ENCODE measurements at regions not wholly inside any gene's neighbourhood (a gene's known extent, or its start where the extent isn't known, plus 50 kb on each side); places are given as distances from the start of the nearest gene placed in this dataset.
"Not testable (repeated sequence)": the region's sequence is repeated elsewhere in the genome, so short reads cannot be mapped to it uniquely, and the experiment has no call there.

DNA sequence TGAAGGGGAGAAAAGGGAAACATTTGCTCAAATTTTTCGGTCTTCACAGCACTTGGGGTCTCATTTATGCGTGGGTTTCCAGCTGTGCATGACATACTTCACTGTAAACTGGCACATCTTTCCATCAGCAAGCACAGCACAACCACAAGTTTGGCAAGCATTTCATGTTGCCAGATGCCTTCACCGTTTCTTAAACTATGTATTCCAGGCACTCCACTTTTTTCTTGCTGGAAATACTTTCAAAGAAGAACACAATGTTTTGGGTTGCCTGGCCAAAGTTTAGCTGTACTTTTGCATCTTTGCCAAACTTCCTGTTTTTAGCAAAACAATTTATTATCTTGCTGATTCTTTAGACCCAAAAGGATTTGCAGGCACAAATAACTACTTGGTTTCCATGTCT is 194.6 kb upstream of the MEIS1 start:
- DNase-seq: no peak

DNA sequence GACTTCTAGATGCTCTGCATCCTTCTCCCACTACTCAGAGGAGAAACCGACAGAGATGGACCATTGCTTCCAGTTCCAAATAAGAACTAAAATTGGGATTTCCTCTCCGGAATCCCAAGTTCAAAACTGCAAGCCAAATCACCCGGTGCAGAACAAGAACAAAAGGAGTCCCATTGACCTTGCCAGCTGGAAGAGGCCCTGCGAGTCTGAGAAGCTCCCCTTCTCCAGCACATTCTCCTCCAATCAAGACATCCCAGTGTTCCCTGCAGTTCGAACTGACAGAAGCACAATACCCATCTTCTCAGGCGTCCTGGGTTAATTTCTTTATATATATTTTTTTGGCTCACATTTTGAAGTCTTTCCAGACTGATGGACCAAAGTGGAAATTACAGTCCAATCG is 195.3 kb upstream of the MEIS1 start:
- DNase-seq: no peak

DNA sequence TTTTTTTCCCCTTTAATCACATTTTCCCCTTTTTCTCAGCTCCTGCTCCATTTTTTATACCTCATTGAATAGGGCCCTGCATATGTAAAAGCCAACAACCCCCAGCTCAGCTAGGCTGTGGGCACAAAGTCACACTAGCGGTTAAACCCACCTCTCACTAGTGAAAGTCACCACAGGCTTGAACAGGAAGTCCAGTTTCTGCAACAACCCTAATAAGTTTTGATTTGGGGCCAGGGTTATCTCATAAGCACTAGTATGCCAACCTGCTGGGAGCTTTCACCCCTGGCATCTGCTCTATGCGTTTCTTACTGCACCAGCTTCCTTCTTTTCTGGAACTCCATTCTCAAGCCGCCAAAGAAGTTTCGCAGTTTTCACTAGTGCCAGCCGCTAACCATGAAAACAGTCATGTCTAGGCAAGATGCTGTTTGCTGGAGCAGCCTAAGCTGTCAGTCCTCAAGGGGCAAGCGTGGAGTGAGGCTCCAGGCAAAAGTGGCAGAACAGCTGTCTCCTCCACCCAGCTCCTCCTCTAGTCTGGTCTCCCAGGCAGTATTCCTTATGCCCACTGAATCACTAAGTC is 197.0 kb upstream of the MEIS1 start:
- DNase-seq: no peak

DNA sequence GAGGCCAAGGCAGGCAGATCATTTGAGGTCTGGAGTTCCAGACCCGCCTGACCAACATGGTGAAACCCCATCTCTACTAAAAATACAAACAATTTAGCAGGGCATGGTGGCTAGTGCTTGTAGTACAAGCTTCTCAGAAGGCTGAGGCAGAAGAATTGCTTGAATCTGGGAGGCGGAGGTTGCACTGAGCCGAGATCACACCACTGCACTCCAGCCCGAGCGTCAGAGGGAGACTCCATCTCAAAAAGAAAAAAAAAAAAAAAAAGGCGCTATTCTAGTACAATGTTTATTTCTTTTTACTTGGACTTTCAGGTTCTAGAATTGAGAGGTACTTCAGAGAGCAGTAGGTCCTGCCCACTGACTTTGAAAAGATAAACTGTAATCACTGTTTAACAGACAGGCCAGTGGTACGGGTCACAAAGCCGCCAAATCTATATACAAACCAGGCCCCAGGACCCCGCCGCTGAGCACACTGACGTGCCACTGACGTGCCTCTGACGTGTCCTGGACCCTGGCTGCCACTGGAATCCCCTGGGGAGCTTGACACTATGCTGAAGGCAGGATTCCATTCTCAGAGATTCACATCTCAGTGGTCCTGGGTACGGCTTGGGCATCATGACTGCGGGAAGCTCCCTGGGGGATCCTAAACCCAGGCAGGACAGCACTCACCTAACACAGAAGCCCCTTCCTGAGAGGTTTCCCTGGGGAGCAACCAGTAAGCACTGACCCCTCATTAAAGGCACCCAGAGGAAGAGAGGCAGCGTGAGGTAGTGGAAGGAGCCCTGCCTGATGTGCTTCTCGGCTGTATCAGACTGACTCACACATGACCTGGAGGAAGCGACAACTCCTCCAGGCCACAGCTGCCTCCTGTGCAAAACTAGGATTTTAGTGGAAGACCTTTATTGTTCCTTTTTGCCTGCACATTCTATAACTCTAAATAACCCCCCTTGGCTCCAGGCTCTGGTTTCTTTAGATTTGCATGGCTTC is 197.8 kb upstream of the MEIS1 start:
- no peak for DNase-seq

DNA sequence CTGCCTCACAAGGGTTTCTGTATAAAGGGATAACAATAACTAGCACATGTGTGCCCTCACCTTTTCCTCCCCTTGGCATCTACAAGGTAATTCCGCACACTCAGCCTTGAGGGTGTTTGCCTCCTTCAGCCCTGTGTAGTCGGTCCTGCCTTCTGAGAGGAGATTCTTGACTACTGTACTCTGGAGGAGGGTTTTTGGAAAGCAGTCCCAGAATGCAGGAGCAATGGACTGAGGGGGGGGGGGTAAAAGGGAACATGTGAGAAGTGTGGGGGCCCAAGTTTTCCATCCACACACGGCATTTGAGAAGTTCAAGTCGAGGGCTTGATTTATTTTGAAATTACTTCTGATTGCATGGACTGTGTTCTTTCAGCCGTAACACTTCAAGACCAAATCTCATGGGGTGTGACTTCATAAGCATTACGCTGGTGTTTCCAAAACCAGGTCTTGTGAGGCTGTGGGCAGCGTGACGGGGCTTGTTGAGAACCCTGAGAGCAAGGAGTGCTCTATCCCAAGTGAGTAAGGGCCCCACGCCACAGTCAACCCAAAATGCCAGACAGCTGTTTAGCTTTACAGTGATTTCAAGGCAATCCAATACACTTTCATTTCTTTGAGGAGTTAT is 198.7 kb upstream of the MEIS1 start:
- DNase-seq: no peak

DNA sequence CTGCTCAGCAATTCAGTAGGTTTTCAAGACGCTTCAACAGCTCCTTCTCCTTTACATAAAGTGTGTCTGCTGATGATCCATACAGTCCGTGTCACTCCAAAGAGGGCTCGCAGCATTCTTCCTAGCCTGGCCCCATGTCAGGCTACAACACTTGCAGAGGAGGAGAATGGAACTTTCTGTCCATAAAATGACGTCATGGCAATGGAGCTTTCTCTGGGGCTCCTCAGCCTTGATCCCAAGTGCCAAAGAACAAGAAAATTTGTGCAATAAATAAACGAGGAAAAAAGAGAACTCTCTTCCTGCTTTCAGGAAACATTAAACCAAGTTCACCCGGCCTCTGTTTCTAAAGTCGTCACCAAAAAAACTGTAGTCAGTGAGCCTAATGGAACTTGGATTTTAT is 199.5 kb upstream of the MEIS1 start:
- DNase-seq: no peak

DNA sequence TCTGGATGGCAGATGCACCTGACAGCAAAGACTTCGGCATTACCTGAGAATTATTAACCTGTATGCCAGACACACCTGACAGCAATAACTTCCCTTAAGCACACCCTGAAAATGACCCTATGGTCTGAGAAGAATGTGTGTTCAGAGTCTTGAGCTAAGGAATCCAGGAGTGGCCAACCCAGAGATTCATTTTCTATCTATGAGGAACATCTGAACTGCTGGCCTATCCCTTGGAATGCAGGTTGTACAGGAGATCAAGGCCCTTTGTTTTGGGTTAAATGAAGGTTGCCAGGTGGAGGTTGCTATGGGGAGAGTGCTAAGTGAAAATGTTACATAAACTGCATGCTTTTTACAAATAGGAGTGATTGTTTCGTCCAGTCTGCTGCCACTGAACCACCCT is 200.9 kb upstream of the MEIS1 start:
- no peak for DNase-seq

DNA sequence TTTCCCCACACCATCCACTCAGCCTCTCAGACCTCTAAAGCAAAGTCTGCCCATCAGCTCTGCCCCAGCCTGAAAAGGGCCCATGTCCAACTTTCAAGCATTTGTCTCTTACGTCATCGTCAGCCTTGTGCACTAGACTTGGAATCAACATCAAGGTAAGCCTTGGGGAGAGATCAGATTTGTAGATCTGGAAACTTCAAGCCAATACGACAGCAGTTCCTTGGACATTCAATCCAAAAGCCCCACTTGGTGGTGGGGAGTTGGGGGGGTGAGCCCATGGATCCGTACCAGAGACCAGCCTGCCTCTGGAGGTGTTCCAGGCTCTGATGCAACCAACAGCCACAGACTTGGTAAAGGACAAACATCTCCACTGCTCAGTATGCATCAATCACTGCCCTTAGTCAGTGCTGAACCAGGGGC is 206.8 kb upstream of the MEIS1 start:
- no peak for DNase-seq

DNA sequence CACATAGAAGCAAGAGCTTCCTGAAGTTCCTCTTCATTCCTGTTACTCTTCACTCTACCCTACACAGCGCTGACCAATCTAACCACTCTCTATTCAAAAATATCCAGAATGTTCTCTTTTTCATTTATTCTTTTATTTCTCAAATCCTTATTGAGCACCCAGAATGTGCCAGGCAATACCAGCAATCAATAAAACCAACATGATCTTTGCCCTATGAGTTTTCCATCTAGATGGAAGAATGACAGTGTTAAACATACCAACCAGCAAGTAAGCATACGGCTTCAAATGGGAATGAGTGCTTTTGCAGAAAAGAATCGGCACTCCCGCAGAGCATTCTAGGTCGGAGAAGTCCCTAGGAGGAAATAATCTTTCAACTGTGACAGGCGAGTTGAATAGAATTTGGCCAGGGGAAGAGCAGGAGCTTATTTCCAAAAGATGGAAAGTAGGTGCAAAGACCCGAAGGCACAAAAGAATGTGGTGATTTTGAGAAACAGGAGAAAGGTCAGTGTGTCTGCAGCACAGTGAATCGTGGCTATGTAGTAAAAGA is 217.8 kb upstream of the MEIS1 start:
- no peak for DNase-seq

DNA sequence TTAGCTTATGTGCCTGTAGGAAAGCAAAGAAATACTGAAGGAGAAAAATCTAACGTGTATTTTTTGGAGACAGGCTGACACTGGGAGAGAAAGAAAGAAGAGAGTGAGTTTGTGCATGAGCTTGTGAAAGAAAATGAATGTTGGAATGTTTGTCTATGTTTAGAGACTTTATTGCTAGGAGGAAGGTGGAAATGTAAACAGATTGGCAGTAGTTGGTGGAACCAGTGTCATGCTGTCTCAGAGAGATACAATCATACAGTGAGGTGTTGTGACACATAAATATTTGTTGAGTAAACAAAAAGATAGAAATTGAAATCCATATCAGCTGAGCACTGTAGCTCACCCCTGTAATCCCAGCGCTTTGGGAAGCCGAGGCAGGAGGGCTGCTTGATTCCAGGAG is 222.2 kb upstream of the MEIS1 start:
- no peak for DNase-seq

DNA sequence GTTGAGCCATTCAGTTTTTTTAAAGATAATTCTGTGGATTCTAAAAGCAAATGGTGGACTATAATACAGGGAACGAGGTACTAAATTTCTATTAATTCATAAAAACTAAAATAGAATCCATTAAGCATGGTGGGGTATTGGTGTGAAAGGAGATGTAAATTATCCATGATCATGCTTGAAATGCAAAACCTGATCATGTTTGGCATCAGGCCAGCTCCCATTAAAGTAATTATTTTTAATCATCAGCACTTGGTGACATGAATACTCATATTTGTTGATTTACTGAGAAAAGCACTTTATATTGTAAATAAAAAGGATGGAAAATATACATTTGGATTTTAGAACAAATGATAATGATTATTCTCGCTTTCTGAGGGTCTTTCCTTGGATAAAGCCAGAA is 232.3 kb upstream of the MEIS1 start:
- no peak for DNase-seq

DNA sequence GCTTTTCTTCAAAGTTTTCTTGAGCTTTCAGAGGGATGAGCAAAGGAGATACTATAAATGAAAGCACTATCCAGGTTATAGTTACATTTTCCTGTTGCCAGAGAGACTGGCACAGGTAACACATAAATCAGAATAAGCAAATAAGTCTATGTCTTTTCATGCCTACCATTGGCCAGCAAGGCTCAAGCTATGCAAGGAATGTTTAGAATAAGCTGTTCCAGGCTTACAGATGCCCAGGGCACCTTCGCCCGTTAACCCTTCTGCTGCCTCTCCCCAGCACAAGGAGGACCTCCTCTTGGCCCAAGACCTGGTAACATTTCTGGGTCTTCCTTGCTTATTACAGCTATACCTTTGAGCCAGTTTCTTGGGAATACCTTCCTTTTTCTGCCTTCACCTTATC is 233.7 kb upstream of the MEIS1 start:
- no peak for DNase-seq

DNA sequence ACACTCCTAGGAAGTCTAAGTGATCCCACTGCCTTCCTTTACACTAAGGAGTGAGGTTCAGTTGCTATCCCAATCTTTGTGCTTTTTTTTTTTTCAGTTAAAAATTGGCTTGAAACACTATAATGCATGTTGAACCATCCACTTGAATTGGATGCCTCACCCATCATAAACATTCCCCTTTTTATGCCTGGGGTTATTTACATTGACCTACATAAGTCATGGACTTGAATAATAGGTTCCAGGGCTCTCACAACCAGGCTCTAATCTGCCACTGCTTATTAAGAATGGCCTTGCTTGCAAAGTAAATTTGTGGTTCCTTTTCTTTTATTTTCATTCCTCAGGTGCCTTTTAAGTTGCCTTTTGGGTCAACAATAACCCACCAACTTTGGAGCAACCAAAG is 236.1 kb upstream of the MEIS1 start:
- no peak for DNase-seq

DNA sequence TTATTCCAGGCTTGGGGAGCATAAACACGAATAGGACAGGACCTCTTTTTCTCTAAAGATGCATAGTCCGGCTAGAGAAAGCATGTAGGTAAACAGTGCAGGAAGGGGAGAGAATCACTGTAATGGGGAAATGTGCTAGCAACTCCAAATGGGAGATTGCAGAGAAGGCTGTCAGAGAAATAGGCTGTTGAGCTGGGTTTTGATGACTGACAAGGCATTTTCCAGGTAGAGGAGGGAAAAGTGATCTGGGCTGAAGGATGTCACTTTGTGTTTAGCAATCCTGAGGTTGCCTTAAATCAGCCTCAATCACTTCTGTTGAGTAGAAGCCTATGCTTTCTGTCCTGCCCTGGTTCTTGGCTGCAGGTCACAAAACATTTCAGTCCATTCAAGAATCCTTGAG is 242.0 kb upstream of the MEIS1 start:
- no peak for DNase-seq

DNA sequence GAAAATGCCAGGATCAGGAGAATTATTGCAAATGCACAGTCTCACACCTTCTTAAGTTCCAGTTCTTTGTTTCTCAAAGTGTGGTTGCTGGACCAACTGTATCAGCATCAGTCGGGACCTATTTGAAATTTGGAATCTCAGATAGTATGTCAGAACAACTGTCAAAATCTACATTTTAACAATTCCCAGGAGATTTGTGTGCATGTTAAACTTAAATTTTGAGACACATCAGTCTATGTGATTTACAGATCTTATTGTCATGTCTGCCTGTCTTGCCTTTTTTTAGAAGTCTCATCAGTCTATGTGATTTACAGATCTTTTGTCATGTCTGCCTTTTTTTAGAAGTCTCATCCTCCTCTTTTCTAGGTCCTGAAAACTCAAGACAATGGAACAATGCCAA is 243.6 kb upstream of the MEIS1 start:
- no peak for DNase-seq

DNA sequence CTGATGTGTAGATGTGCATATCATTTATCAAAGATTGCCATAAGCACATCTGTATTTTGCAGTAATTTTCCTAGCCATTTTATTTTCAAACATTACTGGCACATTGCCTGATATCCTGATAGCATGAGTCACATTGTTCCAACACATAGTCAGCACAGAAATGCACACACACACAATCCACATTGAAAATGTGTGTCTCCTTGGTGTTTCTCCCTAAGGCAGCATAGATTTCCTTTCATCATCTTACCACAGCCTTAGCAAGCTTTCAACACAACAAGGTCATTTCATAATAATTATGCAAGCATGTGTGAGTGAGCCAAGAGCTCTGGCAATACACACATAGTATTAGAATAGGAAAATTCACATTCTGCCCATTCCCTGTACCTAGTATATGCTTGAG is 245.4 kb upstream of the MEIS1 start:
- DNase-seq: no peak

DNA sequence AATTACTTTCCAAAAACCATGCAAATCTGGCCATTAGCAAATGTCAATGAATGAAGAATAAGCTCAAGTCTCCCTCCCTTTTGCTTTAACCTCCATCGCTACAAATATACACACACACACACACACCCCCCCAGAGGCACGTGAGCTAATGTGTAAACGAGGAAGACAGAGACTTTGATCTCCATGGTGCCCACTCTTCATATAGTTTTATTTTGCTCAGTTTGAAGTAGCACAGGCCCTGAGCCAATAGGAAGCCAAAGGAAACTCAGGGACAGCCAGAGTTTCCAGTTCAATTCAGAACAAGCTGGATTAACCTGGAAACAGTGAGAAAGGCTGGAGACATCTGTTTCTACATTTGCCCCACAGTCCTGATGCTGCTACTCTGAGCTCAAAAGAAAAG is 248.4 kb upstream of the MEIS1 start:
- no peak for DNase-seq

DNA sequence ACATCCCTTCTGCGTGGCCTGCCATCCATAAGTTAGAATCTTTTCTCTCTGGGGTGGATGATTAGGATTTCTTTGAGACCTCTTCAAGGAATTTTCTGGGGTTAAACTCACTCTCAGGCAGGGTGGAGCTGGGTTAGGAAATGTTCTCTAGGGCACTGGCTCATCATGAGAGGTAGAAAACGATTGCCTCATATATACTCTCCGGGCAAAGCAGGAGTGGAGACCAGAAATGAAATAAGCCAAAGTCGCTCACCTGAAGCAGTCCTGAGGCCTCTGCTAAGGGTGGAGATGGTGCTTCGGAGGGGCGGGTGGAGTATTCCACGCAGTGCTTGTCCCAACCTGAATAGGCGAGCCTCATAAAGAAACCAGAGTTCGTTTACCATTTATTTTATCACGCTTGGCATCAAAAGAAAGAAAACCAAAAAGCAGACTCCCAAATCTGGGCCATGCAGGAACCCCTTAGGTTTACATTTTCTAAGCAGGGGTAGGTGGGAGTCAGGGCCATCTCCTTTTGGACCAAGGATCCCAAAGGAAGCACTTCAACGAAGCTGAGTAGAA is 249.3 kb upstream of the MEIS1 start:
- no peak for DNase-seq

DNA sequence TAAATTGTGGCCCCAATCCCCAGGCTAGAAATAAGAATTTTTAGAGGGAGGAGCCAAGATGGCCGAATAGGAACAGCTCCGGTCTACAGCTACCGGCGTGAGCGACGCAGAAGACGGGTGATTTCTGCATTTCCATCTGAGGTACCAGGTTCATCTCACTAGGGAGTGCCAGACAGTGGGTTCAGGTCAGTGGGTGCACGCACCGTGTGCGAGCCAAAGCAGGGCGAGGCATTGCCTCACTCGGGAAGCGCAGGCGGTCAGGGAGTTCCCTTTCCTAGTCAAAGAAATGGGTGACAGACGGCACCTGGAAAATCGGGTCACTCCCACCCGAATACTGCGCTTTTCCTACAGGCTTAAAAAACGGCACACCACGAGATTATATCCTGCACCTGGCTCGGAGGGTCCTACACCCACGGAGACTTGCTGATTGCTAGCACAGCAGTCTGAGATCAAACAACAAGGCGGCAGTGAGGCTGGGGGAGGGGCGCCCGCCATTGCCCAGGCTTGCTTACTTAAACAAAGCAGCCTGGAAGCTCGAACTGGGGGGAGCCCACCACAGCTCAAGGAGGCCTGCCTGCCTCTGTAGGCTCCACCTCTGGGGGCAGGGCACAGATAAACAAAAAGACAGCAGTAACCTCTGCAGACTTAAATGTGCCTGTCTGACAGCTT is 257.7 kb upstream of the MEIS1 start:
- not testable (repeated sequence) for DNase-seq

DNA sequence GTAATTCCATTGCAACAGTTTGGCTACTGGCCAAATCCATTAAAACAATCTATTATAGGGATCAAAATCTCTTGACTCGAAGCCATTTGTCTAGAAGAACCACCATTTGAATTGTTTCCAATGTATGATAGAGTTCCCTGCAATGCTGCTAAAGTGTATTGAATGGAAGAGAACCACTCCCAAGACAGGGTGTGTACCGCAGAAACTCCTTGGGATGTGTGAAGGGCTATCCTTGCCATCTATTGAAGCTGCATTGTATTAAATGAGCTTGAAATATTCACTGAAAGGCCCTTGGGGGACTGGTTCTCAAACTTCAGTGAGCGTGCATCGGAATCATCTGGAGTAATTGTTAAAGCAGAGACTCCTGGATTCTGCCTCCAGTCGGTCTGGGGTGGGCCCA is 260.4 kb upstream of the MEIS1 start:
- DNase-seq: no peak

DNA sequence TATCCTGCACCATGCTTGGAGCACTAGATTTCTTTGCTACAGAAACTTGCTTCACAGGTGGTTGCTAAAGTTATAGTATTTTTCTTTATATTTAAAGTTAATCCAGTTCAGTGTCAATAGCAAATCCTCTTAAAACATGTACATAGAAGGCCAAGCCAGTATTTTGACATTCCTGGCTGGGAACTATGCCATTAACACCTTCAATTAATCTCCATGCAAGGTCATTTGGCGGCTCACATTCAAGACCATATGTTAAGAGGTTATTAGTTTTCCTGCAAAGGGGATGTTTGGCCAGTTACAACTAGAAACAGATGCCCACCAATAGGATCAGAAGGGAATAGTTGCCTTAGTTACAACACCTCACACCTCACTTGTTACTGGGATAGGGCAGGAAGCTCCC is 261.3 kb upstream of the MEIS1 start:
- DNase-seq: no peak

DNA sequence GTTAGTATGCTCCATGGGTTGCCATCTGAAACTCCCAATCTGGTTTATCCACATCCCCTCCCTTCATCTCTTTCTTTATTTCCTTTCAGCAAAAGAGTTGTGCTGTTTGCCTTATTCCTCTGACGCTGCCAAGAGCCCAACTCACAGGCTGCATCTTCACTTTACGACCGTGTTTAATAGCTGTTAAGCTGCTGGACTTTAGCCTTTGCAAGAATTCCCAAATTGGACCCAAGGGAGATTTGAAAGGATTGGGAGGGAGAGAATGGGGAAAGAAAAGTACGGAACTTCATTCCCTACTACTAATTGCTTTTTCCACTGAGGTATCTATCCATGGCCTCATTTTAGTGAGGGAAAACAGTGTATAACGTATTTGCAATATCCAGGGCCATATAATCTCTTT is 263.4 kb upstream of the MEIS1 start:
- DNase-seq: no peak

DNA sequence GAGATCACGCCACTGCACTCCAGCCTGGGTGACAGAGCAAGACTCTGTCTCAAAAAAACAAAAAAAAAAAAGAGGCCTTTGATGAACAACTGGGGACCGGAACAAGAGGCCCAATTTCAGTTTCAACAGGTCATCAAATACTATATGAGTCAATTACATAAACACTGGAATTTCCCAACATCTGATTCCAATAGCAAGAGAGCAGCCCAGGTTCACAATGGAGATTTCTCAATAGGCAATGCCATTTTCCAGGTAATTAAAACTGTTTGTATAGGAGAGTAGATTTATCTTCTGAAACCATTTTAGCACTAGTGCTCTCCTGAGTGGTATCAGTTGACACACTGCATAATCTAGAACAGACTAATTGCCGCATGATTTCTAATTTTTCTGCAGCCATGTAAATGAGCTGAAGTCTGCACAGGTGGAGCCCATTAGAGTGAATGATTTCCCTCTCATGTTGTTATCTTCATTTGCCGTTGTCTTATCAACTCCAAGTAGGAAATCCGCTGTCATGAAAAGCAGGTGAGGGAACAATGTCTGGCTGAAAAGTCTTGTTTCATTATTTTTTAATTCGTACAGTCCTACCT is 264.1 kb upstream of the MEIS1 start:
- DNase-seq: no peak
